ENCODE measurements at regions not wholly inside any gene's neighbourhood (a gene's known extent, or its start where the extent isn't known, plus 50 kb on each side); places are given as distances from the start of the nearest gene placed in this dataset.

DNA sequence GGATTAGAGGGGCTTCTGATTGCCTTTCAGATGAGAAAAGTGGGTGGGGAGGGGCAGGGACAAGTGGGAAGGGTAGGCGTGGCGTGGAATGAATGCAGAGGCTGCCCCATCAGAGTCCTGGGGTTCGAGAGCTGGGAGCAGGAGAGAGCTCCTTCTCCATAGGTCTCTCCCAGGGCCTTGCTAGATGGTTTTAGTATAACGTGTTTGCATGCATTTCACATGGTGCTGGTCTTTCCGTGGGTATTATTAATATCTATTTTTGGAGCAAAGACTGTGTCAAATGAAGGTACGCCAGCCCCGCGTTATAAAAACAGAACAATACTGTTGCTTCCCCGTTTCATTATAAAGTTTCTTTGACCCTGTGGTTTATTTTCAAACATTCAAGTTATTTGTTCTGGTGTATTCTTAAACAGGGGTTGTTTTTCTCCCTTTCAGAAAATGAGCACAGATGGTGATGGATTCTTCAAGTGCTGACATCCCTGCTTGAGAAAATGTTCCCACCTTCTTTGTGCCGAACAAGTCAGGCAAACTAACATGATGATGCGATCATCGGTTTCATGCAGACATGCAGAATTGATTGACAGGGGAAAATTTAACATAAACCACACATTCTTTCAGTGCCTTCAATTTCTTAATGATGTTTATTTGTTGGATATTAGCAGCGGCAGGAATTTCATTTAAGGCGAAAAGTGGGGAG is 62.1 kb upstream of the ZNF536 start:
- Histone ChIP-seq H3K9me3 (no peaks in the 10 kb centered on the region), H3K27me3 (no peaks in the 10 kb centered on the region), H3K9ac (ENCODE audit: low read depth in 2 of 2, low read length in 2 of 2) (no peak overlapping the region), H3K4me3 (no peak overlapping the region), H3K27ac (no peak overlapping the region), H3K4me1 (no peaks in the 10 kb centered on the region), H3K36me3 (no peaks in the 10 kb centered on the region)
- DNase-seq = no peak
- intact Hi-C loops (cut with DNase I) = no loop called here
- TF ChIP-seq, protein P1, sequence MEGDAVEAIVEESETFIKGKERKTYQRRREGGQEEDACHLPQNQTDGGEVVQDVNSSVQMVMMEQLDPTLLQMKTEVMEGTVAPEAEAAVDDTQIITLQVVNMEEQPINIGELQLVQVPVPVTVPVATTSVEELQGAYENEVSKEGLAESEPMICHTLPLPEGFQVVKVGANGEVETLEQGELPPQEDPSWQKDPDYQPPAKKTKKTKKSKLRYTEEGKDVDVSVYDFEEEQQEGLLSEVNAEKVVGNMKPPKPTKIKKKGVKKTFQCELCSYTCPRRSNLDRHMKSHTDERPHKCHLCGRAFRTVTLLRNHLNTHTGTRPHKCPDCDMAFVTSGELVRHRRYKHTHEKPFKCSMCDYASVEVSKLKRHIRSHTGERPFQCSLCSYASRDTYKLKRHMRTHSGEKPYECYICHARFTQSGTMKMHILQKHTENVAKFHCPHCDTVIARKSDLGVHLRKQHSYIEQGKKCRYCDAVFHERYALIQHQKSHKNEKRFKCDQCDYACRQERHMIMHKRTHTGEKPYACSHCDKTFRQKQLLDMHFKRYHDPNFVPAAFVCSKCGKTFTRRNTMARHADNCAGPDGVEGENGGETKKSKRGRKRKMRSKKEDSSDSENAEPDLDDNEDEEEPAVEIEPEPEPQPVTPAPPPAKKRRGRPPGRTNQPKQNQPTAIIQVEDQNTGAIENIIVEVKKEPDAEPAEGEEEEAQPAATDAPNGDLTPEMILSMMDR (IDR thresholded peaks at IDR 0.05) = no peak

DNA sequence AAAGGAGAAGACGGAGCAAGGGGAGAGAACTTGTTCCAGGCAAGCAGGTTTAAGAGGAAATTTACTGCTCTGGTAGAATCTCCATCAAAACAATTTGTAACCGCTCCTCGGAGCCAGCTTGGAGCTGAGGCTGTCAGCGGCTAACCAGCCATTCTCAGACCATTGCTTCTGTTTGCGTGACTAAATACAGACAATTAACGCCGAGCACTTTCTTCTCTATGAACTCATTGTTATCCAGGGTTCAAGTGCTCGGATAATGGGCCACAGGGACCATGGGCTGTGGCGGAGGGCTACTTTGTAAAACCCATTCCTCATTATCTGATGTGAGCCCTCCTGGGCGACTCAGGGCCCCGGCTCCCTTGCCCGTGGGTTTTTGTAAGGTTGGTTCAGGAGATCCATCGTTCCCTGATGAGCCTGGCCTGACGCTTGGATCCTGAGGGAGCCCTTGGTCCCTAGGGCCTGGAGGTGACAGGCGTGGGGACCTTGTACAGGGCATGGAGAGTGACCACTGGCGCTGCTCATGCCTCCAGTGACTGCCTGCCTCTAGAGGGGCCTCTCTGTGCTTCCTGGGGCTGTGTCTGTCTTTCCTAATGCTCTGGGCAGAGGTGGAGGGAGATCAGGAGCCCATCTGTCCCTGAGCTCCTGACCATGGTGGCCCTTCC is 61.5 kb upstream of the ZNF536 start:
- no peaks in the 10 kb centered on the region for H3K4me1 ChIP-seq
- no peaks in the 10 kb centered on the region for H3K36me3 ChIP-seq
- DNase-seq = no peak
- TF ChIP-seq, protein P1 (IDR thresholded peaks at IDR 0.05) = no peak
- no peak overlapping the region for H3K27ac ChIP-seq
- intact Hi-C loops (cut with DNase I) = no loop called here
- no peaks in the 10 kb centered on the region for H3K27me3 ChIP-seq
- no peak overlapping the region for H3K4me3 ChIP-seq
- no peaks in the 10 kb centered on the region for H3K9me3 ChIP-seq
- no peak overlapping the region for H3K9ac ChIP-seq (ENCODE audit: low read depth in 2 of 2, low read length in 2 of 2)

DNA sequence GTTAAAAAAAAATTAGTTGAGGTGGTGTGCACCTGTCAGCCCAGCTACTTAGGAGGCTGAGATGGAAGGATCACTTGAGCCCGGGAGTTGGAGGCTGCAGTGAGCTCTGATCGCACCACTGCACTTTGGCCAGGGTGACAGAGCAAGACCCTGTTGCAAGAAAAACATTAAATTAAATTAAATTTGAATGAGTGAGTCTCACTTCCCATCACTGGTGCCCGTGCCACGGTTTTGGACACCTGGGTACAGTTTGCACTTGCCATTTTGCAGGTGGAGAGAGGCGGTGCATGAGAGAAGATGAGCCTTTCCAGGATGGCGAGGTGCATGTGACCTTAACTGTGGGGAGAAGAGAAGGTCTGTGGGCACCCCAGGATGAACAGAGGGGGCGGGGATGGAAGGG is 60.3 kb upstream of the ZNF536 start:
- H3K9me3 ChIP-seq = no peaks in the 10 kb centered on the region
- H3K4me1 ChIP-seq = no peaks in the 10 kb centered on the region
- TF ChIP-seq, protein P1 (IDR thresholded peaks at IDR 0.05) = no peak
- no peak overlapping the region for H3K27ac ChIP-seq
- intact Hi-C loops (cut with DNase I) = no loop called here
- H3K4me3 ChIP-seq = no peak overlapping the region
- no peaks in the 10 kb centered on the region for H3K36me3 ChIP-seq
- no peak overlapping the region for H3K9ac ChIP-seq (ENCODE audit: low read depth in 2 of 2, low read length in 2 of 2)
- no peak for DNase-seq
- H3K27me3 ChIP-seq = no peaks in the 10 kb centered on the region

DNA sequence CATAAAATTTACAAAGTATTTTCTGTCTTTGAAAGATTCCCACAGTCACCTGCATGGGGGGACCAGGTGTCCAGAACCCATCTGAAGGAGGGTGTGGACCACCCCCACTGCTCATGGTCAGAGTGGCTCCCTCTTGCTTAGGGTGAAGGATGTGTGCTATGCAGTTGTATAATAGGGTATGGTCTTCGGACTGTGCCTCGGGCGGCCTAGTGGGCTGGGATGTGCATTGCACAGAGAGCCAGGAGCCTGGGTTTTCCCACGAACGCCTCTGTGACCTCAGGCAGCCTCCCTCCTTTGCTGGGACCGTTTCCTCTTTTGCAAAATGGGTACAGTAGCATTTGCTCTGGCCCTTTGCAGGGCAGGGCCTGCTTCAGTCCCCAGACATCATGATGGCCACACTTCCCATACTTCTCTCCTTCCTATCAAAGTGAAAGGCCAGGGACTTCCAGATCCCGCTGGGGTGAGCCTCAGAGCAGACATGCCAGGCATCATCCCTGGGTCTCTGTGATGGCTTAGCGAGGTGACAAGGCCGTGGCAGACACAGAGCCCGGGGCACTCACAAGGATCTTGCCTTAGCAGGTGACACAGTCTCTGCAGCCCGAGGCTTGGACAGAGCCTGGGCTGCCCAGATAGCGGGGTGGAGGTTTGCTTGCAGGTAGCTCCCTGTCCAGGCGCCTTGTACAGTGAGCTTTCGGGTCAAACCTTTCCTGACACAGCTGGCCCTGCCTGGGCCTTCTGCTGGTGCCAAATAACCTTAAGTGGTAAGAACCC is 59.4 kb upstream of the ZNF536 start:
- intact Hi-C loops (cut with DNase I) = no loop called here
- Histone ChIP-seq H3K27ac (no peak overlapping the region), H3K9ac (ENCODE audit: low read depth in 2 of 2, low read length in 2 of 2) (no peak overlapping the region), H3K9me3 (no peaks in the 10 kb centered on the region), H3K4me3 (no peak overlapping the region), H3K36me3 (no peaks in the 10 kb centered on the region), H3K27me3 (no peaks in the 10 kb centered on the region), H3K4me1 (no peaks in the 10 kb centered on the region)
- TF ChIP-seq, protein P1 (IDR thresholded peaks at IDR 0.05) = no peak
- no peak for DNase-seq

DNA sequence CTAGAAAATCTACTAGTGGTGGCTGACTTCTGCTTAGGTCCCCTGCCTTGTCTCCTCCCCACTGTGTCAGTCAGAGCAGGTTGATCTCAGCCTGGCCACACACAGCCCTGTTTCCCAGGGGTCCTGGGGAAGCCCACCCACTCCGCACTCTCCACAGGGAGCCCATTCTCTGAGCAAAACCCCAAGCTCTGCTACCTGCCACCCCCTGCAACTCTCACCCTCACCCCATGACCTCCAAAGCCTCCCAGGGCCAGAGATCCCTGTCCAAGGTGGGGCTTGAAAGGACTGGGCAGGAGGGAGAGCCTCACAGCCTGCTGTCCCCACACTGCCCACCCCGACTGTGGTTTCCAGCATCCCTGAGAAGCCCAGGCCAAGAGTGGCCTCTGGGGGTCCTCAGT is 58.8 kb upstream of the ZNF536 start:
- TF ChIP-seq, protein P1 (IDR thresholded peaks at IDR 0.05) = no peak
- H3K36me3 ChIP-seq = no peaks in the 10 kb centered on the region
- no peaks in the 10 kb centered on the region for H3K4me1 ChIP-seq
- no peaks in the 10 kb centered on the region for H3K27me3 ChIP-seq
- H3K9ac ChIP-seq (ENCODE audit: low read depth in 2 of 2, low read length in 2 of 2) = no peak overlapping the region
- H3K27ac ChIP-seq = no peak overlapping the region
- no peak overlapping the region for H3K4me3 ChIP-seq
- no peak for DNase-seq
- H3K9me3 ChIP-seq = no peaks in the 10 kb centered on the region
- intact Hi-C loops (cut with DNase I) = no loop called here
